ENCODE measurements at regions not wholly inside any gene's neighbourhood (a gene's known extent, or its start where the extent isn't known, plus 50 kb on each side); places are given as distances from the start of the nearest gene placed in this dataset.

- intact Hi-C loops (cut with DNase I): no loop called here
- TF ChIP-seq EP300 (IDR thresholded peaks at IDR 0.05): no peak
- no peak for TF ChIP-seq POLR2A (IDR thresholded peaks at IDR 0.05)
- TF ChIP-seq CTCF (IDR thresholded peaks at IDR 0.05): no peak
- Histone ChIP-seq H3K27me3 (no peaks in the 10 kb centered on the region), H3K4me1 (ENCODE audit: insufficient read depth) (peaks cover 48% of the 10 kb centered on the region), H3K9me3 (no peaks in the 10 kb centered on the region), H3K27ac (peak overlapping the region in 1 of 2 donors; percentile 71), H3K36me3 (no peaks in the 10 kb centered on the region), H3K4me3 (no peak overlapping the region)
- peak in 4 of 5 donors; percentile 67 to 78 (median 72) for DNase-seq
- 21 to 26% (median 22%) methylated on average over 7 of the region's 7 CpGs for WGBS, 3 donors
Observed at GRCh38 chr17:77391668-77392375, 251.1 kb downstream of the SEC14L1 start.

DNA sequence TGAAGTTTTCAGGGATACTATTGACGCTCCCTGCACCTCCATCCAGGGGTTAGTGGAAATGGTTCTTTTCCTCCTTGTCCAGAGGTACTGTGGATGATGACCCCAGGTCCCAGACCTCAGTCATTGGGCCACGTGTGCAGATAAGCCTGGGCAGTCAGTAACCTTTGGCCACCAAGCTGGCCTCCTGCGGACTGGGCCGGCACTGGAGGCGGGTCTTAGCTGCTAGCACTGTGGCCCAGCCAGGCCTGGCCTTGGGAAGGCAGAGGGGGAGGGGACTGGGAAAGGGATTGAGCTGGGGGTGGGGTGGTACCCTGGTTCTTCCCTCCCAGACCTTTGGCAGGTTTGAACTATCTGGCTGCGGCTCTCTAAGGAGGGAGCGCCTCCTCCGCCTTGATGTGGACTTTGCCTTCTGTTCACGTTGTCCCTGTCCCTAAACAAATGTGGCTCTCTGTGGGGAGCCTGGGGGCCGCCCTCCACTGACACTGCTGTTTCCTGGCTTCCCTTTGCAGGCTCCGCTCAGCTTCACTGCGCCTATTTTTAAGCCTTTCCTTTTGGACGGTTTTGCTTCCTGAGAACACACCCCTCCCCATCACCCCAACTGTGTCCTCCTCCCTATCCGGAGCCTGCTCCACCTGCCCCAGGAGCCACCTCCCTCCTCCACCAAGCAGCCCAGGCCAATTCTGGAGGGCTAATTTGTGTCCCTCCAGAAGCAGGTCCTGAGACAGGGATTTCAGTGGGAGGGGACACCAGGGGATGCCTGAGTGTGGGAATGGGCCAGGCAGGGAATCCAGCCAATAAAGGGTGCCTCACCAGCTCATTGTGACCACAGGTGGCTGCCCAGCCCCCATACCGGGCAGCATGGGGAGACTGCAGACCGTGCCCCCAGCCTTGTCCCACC, 251.9 kb downstream of the SEC14L1 start:
- no peaks in the 10 kb centered on the region for H3K36me3 ChIP-seq
- WGBS, 3 donors: 16 to 23% (median 18%) methylated on average over 16 of the region's 16 CpGs
- TF ChIP-seq EP300 (IDR thresholded peaks at IDR 0.05) (no peak), POLR2A (IDR thresholded peaks at IDR 0.05) (no peak)
- peak; percentile 77 to 87 (median 80) for DNase-seq
- H3K4me3 ChIP-seq: no peak overlapping the region
- no peaks in the 10 kb centered on the region for H3K27me3 ChIP-seq
- no peaks in the 10 kb centered on the region for H3K9me3 ChIP-seq
- intact Hi-C loops (cut with DNase I): no loop called here
- peaks cover 48% of the 10 kb centered on the region for H3K4me1 ChIP-seq (ENCODE audit: insufficient read depth)
- peak overlapping the region; percentile 71 for H3K27ac ChIP-seq

GRCh38 chr17:77393274-77393600, 252.5 kb downstream of the SEC14L1 start:
- no peaks in the 10 kb centered on the region for H3K36me3 ChIP-seq
- TF ChIP-seq EP300 (IDR thresholded peaks at IDR 0.05): no peak
- no peak for TF ChIP-seq CTCF (IDR thresholded peaks at IDR 0.05)
- no peak for TF ChIP-seq POLR2A (IDR thresholded peaks at IDR 0.05)
- H3K27ac ChIP-seq: peak overlapping the region; percentile 71
- H3K4me3 ChIP-seq: no peak overlapping the region
- H3K27me3 ChIP-seq: no peaks in the 10 kb centered on the region
- 79 to 85% (median 81%) methylated on average over 5 of the region's 5 CpGs for WGBS, 3 donors
- intact Hi-C loops (cut with DNase I): no loop called here
- H3K9me3 ChIP-seq: no peaks in the 10 kb centered on the region
- DNase-seq: no peak
- peaks cover 46% of the 10 kb centered on the region for H3K4me1 ChIP-seq (ENCODE audit: insufficient read depth)

- H3K36me3 ChIP-seq: no peaks in the 10 kb centered on the region
- no peaks in the 10 kb centered on the region for H3K27me3 ChIP-seq
- no peak for DNase-seq
- no peak overlapping the region for H3K27ac ChIP-seq
- H3K4me1 ChIP-seq (ENCODE audit: insufficient read depth): peaks cover 42% of the 10 kb centered on the region
- no peak overlapping the region for H3K4me3 ChIP-seq
- intact Hi-C loops (cut with DNase I): no loop called here
- WGBS, 3 donors: 81 to 88% (median 86%) methylated on average over 10 of the region's 10 CpGs
- TF ChIP-seq CTCF (IDR thresholded peaks at IDR 0.05): no peak
- no peak for TF ChIP-seq EP300 (IDR thresholded peaks at IDR 0.05)
- no peak for TF ChIP-seq POLR2A (IDR thresholded peaks at IDR 0.05)
- H3K9me3 ChIP-seq: no peaks in the 10 kb centered on the region
Observed at GRCh38 chr17:77393867-77394539, 253.2 kb downstream of the SEC14L1 start.
